ENCODE measurements at regions not wholly inside any gene's neighbourhood (a gene's known extent, or its start where the extent isn't known, plus 50 kb on each side); places are given as distances from the start of the nearest gene placed in this dataset.

DNA sequence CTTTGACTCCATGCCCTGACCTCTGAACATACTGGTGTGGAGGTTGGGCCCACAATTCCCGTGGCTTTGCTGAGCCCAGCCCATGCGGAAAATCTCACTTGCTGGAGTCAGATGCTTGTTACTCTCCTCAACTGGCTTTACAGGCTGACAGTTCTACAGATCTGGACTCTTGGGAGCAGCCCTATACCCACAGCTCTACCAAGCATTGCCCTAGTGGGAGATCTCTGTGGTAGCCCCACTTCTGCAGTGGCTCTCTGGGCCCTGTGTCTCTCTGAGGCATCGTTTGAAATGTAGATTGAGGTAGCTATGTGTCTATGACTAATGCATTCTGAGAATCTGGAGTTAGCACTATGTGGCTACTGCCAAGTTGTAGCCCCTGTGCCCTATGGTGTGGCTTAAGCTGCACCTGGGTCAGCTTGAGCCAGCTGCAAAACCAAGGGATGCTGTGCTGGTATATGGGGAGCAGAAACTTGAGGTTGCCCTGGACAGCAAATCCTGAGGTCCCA lies 625.8 kb upstream of the ALCAM start:
- no peak overlapping the region for H3K27ac ChIP-seq
- TF ChIP-seq, protein P1, sequence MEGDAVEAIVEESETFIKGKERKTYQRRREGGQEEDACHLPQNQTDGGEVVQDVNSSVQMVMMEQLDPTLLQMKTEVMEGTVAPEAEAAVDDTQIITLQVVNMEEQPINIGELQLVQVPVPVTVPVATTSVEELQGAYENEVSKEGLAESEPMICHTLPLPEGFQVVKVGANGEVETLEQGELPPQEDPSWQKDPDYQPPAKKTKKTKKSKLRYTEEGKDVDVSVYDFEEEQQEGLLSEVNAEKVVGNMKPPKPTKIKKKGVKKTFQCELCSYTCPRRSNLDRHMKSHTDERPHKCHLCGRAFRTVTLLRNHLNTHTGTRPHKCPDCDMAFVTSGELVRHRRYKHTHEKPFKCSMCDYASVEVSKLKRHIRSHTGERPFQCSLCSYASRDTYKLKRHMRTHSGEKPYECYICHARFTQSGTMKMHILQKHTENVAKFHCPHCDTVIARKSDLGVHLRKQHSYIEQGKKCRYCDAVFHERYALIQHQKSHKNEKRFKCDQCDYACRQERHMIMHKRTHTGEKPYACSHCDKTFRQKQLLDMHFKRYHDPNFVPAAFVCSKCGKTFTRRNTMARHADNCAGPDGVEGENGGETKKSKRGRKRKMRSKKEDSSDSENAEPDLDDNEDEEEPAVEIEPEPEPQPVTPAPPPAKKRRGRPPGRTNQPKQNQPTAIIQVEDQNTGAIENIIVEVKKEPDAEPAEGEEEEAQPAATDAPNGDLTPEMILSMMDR (IDR thresholded peaks at IDR 0.05) = no peak
- no peak for TF ChIP-seq ZFX (IDR thresholded peaks at IDR 0.05; ENCODE audit: borderline replicate concordance)

DNA sequence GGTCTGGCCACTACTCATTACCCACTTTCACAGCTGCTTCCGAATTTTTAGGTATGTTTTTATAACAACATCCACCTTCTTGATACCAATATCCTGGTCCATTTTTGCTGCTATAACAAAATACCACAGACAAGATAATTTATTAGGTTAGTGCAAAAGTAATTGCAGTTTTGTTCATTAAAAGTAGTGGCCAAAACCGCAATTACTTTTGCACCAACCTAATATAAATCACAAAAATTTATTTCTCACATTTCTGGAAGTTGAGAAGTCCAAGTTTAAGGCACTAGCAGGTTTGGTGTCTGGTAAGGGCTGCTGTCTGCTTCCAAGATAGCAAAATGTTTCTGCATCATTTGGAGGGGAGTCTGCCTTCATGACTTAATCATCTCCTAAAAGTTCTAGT lies 624.7 kb upstream of the ALCAM start:
- no peak for TF ChIP-seq ZFX (IDR thresholded peaks at IDR 0.05; ENCODE audit: borderline replicate concordance)
- TF ChIP-seq, protein P1 (IDR thresholded peaks at IDR 0.05) = no peak

DNA sequence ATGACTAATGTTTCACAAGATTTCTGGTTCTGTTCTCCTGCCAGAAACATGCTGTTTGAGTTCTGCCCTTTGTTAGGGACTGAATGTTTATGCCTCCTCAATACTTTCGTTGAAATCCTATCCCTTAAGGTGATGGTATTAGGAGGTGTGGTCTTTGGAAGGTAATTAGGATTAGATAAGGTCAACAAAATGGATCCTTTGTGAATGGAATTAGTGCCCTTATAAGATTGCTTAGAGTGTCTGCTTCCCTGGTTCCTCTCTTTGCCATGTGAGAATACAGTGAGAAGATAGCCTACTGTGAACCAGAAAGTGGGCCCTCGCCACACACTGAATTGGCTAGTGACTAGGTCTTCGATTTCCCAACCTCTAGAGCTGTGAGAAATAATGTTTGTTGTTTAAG lies 621.4 kb upstream of the ALCAM start:
- TF ChIP-seq ZFX (IDR thresholded peaks at IDR 0.05; ENCODE audit: borderline replicate concordance) = no peak
- TF ChIP-seq, protein P1 (IDR thresholded peaks at IDR 0.05) = no peak
- H3K27ac ChIP-seq = no peak overlapping the region

More for the DNA sequence above, 624.7 kb upstream of the ALCAM start:
- no peak overlapping the region for H3K27ac ChIP-seq

DNA sequence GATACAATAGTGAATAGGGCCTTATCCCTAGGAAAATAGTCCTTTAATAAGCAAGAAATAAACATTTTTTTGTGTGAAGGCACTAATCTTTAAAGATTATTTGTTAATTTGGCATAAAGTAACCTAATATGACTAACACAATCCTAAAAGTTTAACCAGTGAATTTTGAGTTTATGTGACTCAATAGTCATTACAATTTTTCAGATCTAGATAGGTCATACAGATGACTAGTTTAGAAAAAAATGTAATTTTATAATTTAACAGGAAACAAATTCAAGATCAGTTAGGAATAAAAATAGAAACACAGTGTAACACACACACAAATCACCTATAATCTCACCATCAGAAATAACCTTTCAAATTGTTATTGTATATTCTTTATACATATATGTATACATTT lies 620.7 kb upstream of the ALCAM start:
- no peak for TF ChIP-seq ZFX (IDR thresholded peaks at IDR 0.05; ENCODE audit: borderline replicate concordance)
- no peak overlapping the region for H3K27ac ChIP-seq

DNA sequence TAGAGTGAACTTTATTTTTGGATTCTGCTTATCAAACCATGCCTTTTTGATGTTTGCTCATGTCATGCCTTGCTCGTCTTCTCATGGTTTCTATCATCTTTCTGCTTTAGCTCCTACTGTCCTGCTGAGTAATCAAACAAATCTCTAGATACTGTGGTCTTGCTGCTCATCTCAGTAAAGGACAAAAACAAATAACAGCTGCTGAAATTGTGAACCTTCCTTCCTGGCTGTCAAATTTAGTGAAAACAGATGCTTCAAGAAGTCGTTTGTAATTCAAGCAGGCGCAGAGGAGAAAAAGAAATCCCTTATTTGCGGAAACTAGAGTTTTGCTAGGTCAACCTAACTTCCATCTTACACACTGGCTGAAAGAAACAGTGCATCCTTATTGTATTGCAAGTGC lies 616.1 kb upstream of the ALCAM start:
- TF ChIP-seq, protein P1 (IDR thresholded peaks at IDR 0.05) = no peak
- no peak overlapping the region for H3K27ac ChIP-seq

DNA sequence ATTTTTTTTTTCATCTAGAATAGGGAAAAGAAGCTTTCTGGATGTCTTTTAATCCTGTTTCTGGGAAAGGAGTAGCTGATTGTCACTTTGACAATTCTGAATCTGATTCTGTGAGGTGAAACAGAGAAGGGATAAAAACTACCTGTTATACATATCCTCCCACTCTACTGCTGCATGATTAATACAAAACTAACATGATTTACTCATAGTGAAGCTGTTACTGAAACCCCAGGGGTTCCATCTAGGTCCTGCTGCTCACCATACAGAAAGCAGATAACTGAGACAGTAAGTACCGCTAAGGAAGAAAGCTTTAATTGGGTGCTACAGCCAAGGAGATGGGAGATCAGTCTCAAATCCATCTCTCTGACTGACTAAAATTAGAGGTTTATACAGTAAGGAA lies 610.9 kb upstream of the ALCAM start:
- no peak for TF ChIP-seq ZFX (IDR thresholded peaks at IDR 0.05; ENCODE audit: borderline replicate concordance)
- TF ChIP-seq, protein P1 (IDR thresholded peaks at IDR 0.05) = no peak
- H3K27ac ChIP-seq = no peak overlapping the region

DNA sequence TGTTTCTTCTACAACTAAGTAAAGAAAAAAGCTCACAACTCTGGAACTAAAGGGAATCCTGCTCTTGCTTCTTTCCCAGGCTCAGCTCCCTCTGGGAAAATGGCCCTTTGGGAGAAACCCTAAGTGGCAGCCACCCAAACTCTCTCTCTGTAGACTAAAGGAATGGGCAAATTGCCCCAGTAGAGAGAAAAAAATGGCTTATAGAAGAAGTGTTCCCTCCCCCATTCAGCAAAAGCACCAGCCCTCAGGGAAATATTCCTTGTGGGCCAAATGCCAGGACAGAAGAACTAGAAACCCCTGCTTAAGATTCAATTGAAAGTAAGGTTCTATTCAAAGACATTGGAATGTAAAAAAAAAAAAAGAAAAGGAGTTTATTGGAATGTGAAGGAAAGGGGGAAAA lies 603.7 kb upstream of the ALCAM start:
- no peak overlapping the region for H3K27ac ChIP-seq
- TF ChIP-seq ZFX (IDR thresholded peaks at IDR 0.05; ENCODE audit: borderline replicate concordance) = no peak
- TF ChIP-seq, protein P1 (IDR thresholded peaks at IDR 0.05) = no peak

DNA sequence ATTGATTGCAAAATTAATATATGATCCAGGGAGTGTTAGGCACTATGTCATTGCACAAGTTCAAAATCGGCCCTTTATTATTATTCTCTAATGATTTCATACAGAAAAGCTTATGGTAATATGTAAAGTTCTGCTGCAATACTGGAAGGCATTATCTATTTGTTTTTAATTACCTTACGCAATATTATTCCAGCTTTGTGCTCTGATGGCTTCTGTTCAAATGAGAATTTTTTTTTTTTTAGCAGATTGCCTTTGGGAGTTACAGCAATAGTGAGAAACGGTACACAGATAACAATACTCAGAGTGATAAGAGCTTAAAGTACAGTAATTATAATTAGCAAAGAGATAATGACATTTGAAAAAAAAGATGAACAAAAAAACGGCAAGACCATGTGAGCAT lies 602.2 kb upstream of the ALCAM start:
- TF ChIP-seq, protein P1 (IDR thresholded peaks at IDR 0.05) = no peak
- no peak for TF ChIP-seq ZFX (IDR thresholded peaks at IDR 0.05; ENCODE audit: borderline replicate concordance)
- no peak overlapping the region for H3K27ac ChIP-seq

Measured in 22Rv1 (cell line).